ENCODE measurements at regions not wholly inside any gene's neighbourhood (a gene's known extent, or its start where the extent isn't known, plus 50 kb on each side); places are given as distances from the start of the nearest gene placed in this dataset.

DNA sequence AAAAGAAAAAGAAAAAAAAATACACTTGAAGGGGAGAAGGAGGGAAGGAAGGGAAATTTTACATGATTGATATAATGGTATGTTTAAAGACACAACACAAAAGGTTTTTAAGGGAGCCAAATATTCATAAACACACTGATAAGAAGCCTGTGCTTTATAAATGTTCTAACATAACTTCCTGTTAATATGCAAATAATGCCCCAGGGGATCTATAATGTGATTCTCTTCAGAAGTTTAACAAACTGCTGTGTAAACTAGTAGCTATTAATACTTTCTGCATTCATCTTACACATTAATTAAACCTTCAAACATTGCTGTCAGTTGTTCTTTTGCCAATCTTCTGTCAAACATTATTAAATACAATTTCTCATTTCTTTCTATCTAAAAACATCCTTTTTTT lies 231.6 kb downstream of the TJP1 start:
- TF ChIP-seq, protein P1, sequence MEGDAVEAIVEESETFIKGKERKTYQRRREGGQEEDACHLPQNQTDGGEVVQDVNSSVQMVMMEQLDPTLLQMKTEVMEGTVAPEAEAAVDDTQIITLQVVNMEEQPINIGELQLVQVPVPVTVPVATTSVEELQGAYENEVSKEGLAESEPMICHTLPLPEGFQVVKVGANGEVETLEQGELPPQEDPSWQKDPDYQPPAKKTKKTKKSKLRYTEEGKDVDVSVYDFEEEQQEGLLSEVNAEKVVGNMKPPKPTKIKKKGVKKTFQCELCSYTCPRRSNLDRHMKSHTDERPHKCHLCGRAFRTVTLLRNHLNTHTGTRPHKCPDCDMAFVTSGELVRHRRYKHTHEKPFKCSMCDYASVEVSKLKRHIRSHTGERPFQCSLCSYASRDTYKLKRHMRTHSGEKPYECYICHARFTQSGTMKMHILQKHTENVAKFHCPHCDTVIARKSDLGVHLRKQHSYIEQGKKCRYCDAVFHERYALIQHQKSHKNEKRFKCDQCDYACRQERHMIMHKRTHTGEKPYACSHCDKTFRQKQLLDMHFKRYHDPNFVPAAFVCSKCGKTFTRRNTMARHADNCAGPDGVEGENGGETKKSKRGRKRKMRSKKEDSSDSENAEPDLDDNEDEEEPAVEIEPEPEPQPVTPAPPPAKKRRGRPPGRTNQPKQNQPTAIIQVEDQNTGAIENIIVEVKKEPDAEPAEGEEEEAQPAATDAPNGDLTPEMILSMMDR (IDR thresholded peaks at IDR 0.05; ENCODE audit: insufficient read depth, low read depth, low read length, missing control alignments), result no peak
- no peak for DNase-seq (ENCODE audit: low read depth)
- no peak overlapping the region for H3K4me3 ChIP-seq (ENCODE audit: low read depth, low read length)

DNA sequence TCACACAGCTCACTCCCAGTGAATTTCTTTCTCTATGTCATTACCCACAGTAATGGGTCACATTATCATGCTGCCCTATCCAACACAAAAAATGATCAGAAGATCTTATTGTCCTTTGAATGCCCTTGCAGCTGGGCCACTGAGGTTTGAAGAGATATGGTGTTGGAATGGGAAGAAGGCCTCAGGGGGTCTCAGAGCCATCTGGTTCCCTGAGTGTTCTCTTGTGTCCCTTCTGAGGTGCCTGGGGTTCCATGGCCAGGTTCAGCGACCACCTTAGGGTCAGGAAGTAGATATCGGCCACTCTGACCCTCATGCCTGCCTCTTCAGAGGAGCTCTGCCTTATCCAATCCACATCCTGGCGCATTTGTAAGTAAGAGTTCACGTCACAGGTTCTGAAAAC lies 232.3 kb downstream of the TJP1 start:
- no peak for DNase-seq (ENCODE audit: low read depth)
- no peak overlapping the region for H3K4me3 ChIP-seq (ENCODE audit: low read depth, low read length)
- TF ChIP-seq, protein P1 (IDR thresholded peaks at IDR 0.05; ENCODE audit: insufficient read depth, low read depth, low read length, missing control alignments), result no peak

DNA sequence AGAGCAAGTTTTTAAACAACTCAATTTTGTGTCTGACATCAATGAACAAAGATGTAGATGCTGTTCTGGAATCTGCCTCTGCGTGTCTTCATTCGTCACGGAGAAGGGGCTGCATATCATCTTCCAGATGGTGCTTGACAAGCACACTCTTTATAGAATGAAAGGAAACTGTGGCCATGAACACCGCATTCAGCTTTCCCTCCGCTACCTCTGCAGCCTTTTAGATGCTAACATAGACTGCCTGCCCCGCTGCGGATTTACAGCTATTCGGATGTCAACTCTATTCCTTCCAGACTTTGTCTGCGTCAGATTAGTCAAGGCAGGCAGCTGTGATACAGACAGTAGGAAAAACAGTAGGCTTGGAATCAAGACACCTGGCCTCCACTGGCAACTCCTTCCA lies 232.9 kb downstream of the TJP1 start:
- no peak for DNase-seq (ENCODE audit: low read depth)
- H3K4me3 ChIP-seq (ENCODE audit: low read depth, low read length), result no peak overlapping the region
- TF ChIP-seq, protein P1 (IDR thresholded peaks at IDR 0.05; ENCODE audit: insufficient read depth, low read depth, low read length, missing control alignments), result no peak

DNA sequence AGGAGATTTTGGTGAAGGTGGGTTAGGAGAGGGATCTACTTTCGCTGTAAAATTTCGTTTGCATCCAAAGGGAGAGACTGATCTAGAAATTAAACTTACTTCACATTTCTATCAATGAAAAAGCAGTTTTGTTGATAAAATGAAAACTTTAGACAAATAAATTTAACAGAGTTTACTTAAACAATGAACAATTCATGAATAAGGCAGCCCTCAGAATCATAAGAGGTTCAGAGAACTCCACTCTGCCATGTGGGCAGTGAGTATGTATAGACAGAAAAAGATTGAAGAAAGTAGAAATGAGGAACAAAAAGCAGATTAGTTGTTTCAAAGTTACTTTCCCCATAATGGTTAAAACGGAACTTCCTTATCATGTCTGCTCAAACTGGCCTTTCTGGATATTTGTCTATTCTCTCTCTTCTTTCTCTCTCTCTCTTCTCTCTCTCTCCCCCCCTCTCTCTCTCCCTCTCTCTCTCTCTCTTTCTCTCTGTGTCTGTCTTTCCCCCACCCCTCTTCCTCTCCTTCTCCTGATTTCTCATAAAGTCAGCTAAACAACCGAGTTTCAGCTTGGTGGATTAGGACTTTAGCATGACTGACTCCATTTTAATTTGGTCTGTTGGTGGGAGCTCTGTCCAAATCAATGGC lies 248.9 kb downstream of the TJP1 start:
- TF ChIP-seq, protein P1 (IDR thresholded peaks at IDR 0.05; ENCODE audit: insufficient read depth, low read depth, low read length, missing control alignments), result no peak
- DNase-seq (ENCODE audit: low read depth), result no peak

DNA sequence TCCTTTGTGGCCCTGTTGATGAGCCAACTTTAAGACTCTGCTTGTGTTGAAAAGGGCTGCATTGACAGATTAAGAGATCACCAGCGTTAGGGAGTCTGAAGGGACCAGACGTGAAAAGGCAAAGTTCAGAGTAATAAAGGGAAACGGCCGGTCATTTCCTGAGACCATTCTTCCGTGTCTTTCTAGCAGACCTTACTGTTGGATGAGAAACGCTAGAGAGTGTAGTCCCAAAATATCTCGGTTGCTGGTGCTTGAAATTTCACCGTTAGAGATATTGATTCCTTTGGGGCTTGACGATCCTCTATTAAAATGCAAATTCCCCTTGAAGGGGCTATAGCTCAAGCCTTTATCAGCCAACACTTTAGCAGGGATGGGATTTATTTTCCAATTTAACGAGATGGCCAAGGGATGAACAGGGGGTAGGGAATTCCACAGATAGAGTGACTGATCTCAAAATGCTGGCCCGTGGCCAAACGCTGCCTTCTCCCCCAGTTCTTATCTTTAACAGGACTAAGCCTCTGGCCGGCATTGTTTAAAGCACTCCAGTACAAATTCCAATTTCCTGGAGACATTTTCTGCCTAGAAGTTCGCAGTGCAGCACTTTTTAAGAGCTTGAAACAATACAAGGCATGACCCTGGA lies 250.4 kb downstream of the TJP1 start:
- TF ChIP-seq, protein P1 (IDR thresholded peaks at IDR 0.05; ENCODE audit: insufficient read depth, low read depth, low read length, missing control alignments), result no peak
- no peak for DNase-seq (ENCODE audit: low read depth)
- H3K4me3 ChIP-seq (ENCODE audit: low read depth, low read length), result no peak overlapping the region

More for the DNA sequence above, 248.9 kb downstream of the TJP1 start:
- no peak overlapping the region for H3K4me3 ChIP-seq (ENCODE audit: low read depth, low read length)

DNA sequence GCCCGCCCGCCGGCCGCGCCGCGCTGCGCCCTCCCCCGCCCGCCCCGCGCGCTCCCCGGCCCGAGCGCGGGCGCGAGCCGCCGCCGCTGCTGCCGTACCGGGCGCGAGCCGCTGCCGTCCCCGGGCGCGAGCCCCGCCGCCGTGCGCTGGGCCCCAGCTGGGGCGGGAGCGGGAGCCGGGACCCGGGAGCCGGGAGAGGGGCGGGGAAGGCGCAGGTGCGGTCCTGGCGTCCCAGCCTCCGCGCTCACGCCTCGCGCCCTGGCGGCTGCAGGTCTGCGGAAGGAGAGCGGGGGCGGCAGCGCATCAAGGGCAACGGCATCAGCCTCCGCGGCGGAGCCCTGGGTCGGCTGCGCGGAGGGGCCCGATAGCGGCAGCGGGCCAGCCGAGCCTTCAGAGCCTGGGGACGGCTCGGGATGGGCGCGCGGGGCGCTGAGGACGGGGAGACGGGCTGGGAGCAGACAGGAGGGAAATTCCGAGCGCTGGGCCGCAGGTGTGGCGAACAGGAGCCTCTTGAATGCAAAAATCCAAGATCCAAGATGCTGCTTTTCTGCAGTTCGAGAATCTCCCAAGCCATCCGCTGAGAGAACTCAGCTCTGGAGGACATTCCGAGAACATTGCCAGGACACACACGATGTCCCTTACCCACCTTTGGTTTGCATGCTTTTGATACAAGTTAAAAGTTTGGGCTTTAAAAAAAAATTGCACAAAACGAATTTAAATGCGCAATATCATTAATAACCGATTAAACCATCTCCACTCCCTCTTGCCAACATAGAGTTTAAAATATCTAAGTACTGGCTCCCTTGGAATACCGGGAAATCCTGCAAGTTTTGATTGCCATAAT lies 251.1 kb downstream of the TJP1 start:
- H3K4me3 ChIP-seq (ENCODE audit: low read depth, low read length), result no peak overlapping the region
- TF ChIP-seq, protein P1 (IDR thresholded peaks at IDR 0.05; ENCODE audit: insufficient read depth, low read depth, low read length, missing control alignments), result no peak
- DNase-seq (ENCODE audit: low read depth), result no peak
